Uterus (tissue), 3 donors: ENCODE measurements at regions not wholly inside any gene's neighbourhood (a gene's known extent, or its start where the extent isn't known, plus 50 kb on each side); places are given as distances from the start of the nearest gene placed in this dataset.

Experiments used
- DNase-seq, 2 donors: peaks; one replicate each; pipeline ENCODE4 v3.0.0-alpha.2; 2019 to 2020
- H3K27ac ChIP-seq, 2 donors: fragments of 200-600 bp; sonication (generic); 1 replicate in 1 of 2; 2 replicates in 1 of 2; pipeline ENCODE4 v1.5.1; 2016 to 2018
- H3K27me3 ChIP-seq, 2 donors: fragments of 200-600 bp; sonication (generic); one replicate each; pipeline ENCODE4 v1.5.1; 2018 to 2019; ENCODE audit warnings: control low read depth in 1 of 2
- H3K36me3 ChIP-seq, 2 donors: fragments of 200-600 bp; sonication (generic); one replicate each; pipeline ENCODE4 v1.5.1; 2019; ENCODE audit warnings: control low read depth in 1 of 2
- H3K4me1 ChIP-seq, 2 donors: fragments of 200-600 bp; sonication (generic); one replicate each; pipeline ENCODE4 v1.5.1; 2018 to 2019; ENCODE audit warnings: control low read depth in 1 of 2
- H3K4me3 ChIP-seq, 2 donors: fragments of 200-600 bp; sonication (generic); 1 replicate in 1 of 2; 2 replicates in 1 of 2; pipeline ENCODE4 v1.5.1; 2018 to 2019; ENCODE audit warnings: mild to moderate bottlenecking in 1 of 2
- H3K9me3 ChIP-seq, 2 donors: fragments of 200-600 bp; sonication (generic); one replicate each; pipeline ENCODE4 v1.5.1; 2019; ENCODE audit warnings: control low read depth in 1 of 2
- POLR2A ChIP-seq, 2 donors: fragments of 450-650 bp; IDR thresholded peaks; one replicate each; pipeline ENCODE4 v1.6.1; 2016; ENCODE audit warnings: antibody characterized with exemption in 2 of 2, mild to moderate bottlenecking in 1 of 2, moderate library complexity in 1 of 2
- intact Hi-C: fragments of 100-400 bp; cut with DNase I; formaldehyde crosslinking; loops from one replicate; pipeline ENCODE4 v1.15.1; 2023; ENCODE audit warnings: low total_unique reads
- TF ChIP-seq, protein P1 (sequence below), 4 experiments: fragments of 200-600 bp in 2 of 4; fragments of 450-650 bp in 2 of 4; sonication (generic) in 2 of 4; IDR thresholded peaks; one replicate each; pipeline ENCODE4 v1.5.1; 2016 to 2019; ENCODE audit warnings: antibody characterized with exemption in 4 of 4, mild to moderate bottlenecking in 2 of 4, moderate library complexity in 1 of 4
- donor health status: DM: yes; HTN: yes; CAD: no.

DNA sequence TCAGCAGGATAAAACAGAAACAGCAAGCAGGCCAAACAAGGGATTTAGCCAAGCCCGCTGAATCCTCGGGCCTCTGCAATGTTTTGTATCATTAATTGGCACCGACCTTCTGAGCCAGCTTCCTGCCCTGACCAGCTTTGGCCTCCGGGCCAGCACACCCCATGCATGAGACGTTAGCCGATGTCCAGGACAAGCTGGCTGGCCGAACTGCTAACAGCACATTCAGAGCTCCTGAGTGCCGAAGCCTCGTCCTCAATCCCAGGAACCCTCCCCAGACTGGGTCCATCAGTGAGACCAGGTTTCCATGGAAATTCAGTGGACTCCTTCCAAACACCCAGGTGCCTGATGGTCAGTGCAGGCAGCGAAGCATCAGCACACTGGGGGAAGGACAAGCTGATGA is 134.3 kb upstream of the PFKP start:
- H3K4me1 ChIP-seq: no peaks in the 10 kb centered on the region
- H3K27me3 ChIP-seq: no peaks in the 10 kb centered on the region
- no peaks in the 10 kb centered on the region for H3K9me3 ChIP-seq
- TF ChIP-seq POLR2A (IDR thresholded peaks at IDR 0.05): no peak
- TF ChIP-seq, protein P1, sequence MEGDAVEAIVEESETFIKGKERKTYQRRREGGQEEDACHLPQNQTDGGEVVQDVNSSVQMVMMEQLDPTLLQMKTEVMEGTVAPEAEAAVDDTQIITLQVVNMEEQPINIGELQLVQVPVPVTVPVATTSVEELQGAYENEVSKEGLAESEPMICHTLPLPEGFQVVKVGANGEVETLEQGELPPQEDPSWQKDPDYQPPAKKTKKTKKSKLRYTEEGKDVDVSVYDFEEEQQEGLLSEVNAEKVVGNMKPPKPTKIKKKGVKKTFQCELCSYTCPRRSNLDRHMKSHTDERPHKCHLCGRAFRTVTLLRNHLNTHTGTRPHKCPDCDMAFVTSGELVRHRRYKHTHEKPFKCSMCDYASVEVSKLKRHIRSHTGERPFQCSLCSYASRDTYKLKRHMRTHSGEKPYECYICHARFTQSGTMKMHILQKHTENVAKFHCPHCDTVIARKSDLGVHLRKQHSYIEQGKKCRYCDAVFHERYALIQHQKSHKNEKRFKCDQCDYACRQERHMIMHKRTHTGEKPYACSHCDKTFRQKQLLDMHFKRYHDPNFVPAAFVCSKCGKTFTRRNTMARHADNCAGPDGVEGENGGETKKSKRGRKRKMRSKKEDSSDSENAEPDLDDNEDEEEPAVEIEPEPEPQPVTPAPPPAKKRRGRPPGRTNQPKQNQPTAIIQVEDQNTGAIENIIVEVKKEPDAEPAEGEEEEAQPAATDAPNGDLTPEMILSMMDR (IDR thresholded peaks at IDR 0.05): no peak
- no peak overlapping the region for H3K4me3 ChIP-seq
- no peak overlapping the region for H3K27ac ChIP-seq
- no peaks in the 10 kb centered on the region for H3K36me3 ChIP-seq
- DNase-seq: no peak
- intact Hi-C loops: no loop called here

DNA sequence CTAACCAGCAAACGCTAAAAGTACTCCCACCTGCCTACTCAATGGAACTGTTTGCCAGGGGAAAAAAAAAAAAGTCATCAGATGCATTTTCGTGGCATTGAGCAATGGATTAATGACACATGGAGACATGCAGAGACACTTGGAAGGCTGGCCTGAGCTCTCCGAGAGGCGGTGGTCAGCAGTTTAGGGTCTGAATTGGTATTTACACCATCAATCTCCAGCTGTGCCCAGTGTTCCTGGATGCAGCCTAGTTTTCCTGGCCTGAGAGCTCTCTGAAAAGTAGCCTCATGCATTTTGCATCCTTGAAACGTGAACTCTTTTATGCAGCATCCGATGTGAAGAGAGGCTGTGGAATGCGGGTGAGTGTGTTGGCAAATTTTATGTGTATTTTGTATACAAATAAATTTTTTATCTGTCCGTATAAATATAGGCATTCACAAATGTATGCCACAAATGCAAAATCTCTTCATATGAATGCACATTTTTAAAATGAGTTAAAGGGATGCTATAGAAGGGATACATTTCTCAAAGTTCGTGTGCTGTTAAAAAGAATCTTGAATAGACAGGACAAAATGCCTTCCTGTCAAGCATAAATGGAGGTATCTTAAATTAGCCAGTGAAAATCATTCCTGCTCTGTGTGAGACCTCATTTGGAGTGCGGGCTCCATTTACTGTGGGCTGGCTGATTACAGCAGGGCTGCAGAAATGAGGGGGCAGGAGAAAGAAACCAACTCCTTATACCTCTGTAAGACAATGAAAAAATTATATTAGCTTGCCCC is 137.7 kb upstream of the PFKP start:
- Histone ChIP-seq H3K4me3 (no peak overlapping the region), H3K4me1 (no peaks in the 10 kb centered on the region), H3K27ac (no peak overlapping the region), H3K27me3 (no peaks in the 10 kb centered on the region), H3K9me3 (no peaks in the 10 kb centered on the region), H3K36me3 (no peaks in the 10 kb centered on the region)
- TF ChIP-seq, protein P1 (IDR thresholded peaks at IDR 0.05): no peak
- no peak for TF ChIP-seq POLR2A (IDR thresholded peaks at IDR 0.05)
- intact Hi-C loops: no loop called here
- no peak for DNase-seq

DNA sequence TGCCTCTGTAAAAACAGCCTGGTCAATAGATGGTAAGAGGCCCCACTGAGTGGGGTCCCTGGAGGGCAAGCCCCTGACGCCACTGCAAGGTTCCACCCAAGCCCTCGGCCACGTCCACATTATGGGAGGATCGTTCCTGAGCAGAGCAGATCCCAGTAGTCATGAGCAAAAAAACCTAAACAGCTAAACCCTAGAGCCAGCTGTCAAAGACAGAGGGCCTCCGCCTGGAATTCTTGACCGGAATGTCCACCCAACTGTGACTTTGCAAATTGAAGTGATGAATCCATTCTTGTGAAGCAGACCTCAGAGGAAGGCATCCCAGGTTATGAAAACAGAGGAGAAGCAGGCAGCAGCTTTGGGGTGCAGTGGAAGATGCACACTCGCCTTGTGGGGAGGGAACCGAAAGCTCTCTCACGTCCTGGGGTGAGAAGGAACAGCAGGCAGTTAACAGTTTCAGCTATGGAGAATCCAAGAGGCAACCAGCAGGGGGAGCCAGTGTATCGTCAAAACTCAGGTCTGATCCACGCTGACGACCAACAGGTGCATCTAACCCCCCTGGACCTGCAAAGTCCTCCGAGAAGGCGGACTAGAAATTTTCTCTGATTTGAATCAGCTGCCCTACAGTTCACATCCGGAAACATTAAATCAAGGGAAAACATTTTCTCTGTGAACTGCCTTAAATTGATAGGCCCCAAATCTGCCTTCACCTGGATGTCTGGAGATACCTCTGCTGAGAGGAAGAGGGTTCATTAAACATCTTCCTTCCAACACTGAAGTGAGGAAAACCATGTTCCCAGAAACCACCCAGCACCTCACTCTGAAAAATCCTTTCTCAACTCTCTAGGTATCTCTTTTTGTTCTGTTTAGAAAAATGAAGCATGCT is 139.1 kb upstream of the PFKP start:
- intact Hi-C loops: no loop called here
- Histone ChIP-seq H3K9me3 (no peaks in the 10 kb centered on the region), H3K4me3 (no peak overlapping the region), H3K36me3 (no peaks in the 10 kb centered on the region), H3K4me1 (no peaks in the 10 kb centered on the region), H3K27me3 (no peaks in the 10 kb centered on the region), H3K27ac (no peak overlapping the region)
- peak; percentile 39 to 41 for DNase-seq
- TF ChIP-seq, protein P1 (IDR thresholded peaks at IDR 0.05): peak; percentile 43 to 56 (median 44)
- TF ChIP-seq POLR2A (IDR thresholded peaks at IDR 0.05): no peak

DNA sequence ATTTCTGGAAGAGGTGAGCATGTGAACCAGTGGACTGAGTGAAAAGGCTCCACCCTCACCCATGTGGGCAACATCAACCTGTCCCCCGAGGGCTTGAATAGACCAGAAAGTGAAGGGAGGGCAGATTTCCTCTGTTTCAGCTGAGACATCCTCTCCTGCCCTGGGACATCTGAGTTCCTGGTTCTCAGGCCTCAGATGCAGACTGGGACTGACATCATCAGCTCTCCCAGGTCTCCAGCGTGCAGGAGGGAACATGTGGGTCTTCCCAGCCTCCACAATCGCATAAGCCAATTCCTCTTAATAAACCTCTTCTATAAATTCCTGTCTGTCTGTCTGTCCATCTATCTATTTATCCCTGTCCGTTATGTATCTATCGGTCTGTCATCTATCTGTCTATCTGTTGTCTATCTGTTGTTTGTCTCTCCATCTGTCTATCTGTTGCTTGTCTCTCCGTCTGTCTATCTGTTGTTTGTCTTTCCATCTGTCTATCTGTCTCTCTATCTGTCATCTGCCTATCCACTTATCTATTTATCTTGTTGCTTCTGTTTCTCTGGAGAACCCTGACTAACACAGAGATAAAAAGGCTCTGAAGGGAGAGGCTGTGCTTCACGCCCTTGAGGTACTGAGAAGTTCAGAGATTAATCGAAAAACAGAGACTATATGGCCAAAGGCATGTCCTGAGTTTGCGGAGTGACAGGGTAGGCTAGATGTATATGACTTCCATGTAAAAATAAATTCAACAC is 140.3 kb upstream of the PFKP start:
- no peak for TF ChIP-seq POLR2A (IDR thresholded peaks at IDR 0.05)
- TF ChIP-seq, protein P1 (IDR thresholded peaks at IDR 0.05): no peak
- no peaks in the 10 kb centered on the region for H3K4me1 ChIP-seq
- no peaks in the 10 kb centered on the region for H3K27me3 ChIP-seq
- H3K9me3 ChIP-seq: no peaks in the 10 kb centered on the region
- no peak for DNase-seq
- intact Hi-C loops: no loop called here
- no peak overlapping the region for H3K27ac ChIP-seq
- no peaks in the 10 kb centered on the region for H3K36me3 ChIP-seq
- H3K4me3 ChIP-seq: no peak overlapping the region
